Fibroblast of lung (primary cell): ENCODE measurements at regions not wholly inside any gene's neighbourhood (a gene's known extent, or its start where the extent isn't known, plus 50 kb on each side); places are given as distances from the start of the nearest gene placed in this dataset.

Experiments used
- EZH2 ChIP-seq: IDR thresholded peaks from 2 replicates; pipeline ENCODE4 v1.5.1; 2012; ENCODE audit warnings: low read length, control low read depth, mild to moderate bottlenecking; ENCODE audit errors: missing control alignments
- TF ChIP-seq, protein P1 (sequence below), 2 donors: IDR thresholded peaks in 1 of 2; conservative IDR thresholded peaks in 1 of 2; 1 replicate in 1 of 2; 2 replicates in 1 of 2; pipeline ENCODE4 v1.5.1; 2011 to 2012; ENCODE audit warnings: low read length in 2 of 2, control low read depth in 1 of 2, inconsistent platforms in 1 of 2, low read depth in 1 of 2, mild to moderate bottlenecking in 1 of 2

DNA sequence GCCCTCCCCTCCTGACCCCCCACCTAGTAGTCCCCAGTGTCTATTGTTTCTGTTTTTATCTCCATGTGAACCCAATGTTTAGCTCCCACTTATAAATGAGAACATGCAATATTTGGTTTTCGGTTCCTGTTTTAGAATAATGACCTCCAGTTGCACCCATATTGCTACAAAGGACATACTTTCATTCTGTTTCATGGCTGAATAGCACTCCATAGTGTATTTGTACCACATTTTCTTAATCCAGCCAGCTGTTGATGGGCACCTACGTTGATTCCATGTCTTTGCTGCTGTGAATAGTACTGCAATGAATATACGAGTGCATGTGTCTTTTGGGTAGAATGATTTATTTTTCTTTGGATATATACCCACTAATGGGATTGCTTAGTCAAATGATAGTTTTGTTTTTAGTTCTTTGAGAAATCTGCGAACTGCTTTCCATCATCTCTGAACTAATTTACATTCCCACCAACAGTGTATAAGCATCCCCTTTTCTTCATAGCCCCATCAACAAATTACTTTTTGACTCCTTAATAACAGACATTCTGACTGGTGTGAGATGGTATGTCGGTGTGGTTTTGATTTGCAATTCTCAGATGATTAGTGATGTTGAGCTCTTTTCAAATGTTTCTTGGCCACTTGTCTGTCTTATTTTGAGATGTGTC lies 128.4 kb upstream of the PHYHIPL start:
- TF ChIP-seq, protein P1, sequence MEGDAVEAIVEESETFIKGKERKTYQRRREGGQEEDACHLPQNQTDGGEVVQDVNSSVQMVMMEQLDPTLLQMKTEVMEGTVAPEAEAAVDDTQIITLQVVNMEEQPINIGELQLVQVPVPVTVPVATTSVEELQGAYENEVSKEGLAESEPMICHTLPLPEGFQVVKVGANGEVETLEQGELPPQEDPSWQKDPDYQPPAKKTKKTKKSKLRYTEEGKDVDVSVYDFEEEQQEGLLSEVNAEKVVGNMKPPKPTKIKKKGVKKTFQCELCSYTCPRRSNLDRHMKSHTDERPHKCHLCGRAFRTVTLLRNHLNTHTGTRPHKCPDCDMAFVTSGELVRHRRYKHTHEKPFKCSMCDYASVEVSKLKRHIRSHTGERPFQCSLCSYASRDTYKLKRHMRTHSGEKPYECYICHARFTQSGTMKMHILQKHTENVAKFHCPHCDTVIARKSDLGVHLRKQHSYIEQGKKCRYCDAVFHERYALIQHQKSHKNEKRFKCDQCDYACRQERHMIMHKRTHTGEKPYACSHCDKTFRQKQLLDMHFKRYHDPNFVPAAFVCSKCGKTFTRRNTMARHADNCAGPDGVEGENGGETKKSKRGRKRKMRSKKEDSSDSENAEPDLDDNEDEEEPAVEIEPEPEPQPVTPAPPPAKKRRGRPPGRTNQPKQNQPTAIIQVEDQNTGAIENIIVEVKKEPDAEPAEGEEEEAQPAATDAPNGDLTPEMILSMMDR (conservative IDR thresholded peaks at IDR 0.05 in 1 of 2, IDR thresholded peaks at IDR 0.05 in 1 of 2; ENCODE audit: low read depth in 1 of 2, low read length in 2 of 2), result no peak
- no peak for TF ChIP-seq EZH2
